ENCODE measurements at regions not wholly inside any gene's neighbourhood (a gene's known extent, or its start where the extent isn't known, plus 50 kb on each side); places are given as distances from the start of the nearest gene placed in this dataset.

DNA sequence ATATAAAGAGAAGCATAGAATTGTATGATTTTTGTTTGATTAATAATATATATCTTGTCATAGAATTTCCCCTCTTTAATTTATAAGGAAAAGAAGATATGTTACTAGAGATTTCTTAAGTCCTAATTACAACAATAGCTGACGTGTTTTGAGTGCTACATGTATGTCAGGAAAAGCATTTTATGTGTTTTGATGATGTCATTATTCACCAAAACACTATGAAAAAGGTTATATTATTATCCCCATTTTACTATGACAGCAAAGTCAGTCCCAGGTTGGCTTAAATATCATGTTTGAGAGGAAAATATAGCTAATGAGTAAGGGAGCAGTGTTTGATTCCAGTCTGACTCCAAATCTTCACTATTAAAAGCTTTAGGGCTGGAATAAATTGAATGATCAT is 428.4 kb upstream of the GOLIM4 start:
- Histone ChIP-seq H3K36me3 (ENCODE audit: insufficient read depth, low read length) (no peaks in the 10 kb centered on the region), H3K27me3 (ENCODE audit: insufficient read depth, low read length, poor library complexity) (no peaks in the 10 kb centered on the region), H3K9me3 (ENCODE audit: insufficient read depth, low read length, severe bottlenecking) (no peaks in the 10 kb centered on the region), H3K4me1 (ENCODE audit: insufficient read depth, low read length) (no peaks in the 10 kb centered on the region), H4K20me1 (ENCODE audit: insufficient read depth, low read length) (no peaks in the 10 kb centered on the region), H3K27ac (ENCODE audit: low read length) (no peak overlapping the region), H3K4me3 (ENCODE audit: low read depth in 1 of 2, low read length in 2 of 2) (no peak overlapping the region), H3K4me2 (ENCODE audit: insufficient read depth, low read length) (no peak overlapping the region), H3K9ac (ENCODE audit: low read depth, low read length) (no peak overlapping the region), H2AFZ (ENCODE audit: low read depth, low read length) (no peak overlapping the region), H3K79me2 (ENCODE audit: insufficient read depth, low read length) (no peaks in the 10 kb centered on the region)
- TF ChIP-seq, protein P1, sequence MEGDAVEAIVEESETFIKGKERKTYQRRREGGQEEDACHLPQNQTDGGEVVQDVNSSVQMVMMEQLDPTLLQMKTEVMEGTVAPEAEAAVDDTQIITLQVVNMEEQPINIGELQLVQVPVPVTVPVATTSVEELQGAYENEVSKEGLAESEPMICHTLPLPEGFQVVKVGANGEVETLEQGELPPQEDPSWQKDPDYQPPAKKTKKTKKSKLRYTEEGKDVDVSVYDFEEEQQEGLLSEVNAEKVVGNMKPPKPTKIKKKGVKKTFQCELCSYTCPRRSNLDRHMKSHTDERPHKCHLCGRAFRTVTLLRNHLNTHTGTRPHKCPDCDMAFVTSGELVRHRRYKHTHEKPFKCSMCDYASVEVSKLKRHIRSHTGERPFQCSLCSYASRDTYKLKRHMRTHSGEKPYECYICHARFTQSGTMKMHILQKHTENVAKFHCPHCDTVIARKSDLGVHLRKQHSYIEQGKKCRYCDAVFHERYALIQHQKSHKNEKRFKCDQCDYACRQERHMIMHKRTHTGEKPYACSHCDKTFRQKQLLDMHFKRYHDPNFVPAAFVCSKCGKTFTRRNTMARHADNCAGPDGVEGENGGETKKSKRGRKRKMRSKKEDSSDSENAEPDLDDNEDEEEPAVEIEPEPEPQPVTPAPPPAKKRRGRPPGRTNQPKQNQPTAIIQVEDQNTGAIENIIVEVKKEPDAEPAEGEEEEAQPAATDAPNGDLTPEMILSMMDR (IDR thresholded peaks at IDR 0.05; ENCODE audit: borderline replicate concordance, extremely low read depth, low read length, poor library complexity, severe bottlenecking), result no peak
- no peak for TF ChIP-seq EZH2 (IDR thresholded peaks at IDR 0.05; ENCODE audit: borderline replicate concordance, low read depth, low read length, severe bottlenecking)
- DNase-seq (no peak), ATAC-seq (ENCODE audit: insufficient read depth, low read depth) (no peak)

DNA sequence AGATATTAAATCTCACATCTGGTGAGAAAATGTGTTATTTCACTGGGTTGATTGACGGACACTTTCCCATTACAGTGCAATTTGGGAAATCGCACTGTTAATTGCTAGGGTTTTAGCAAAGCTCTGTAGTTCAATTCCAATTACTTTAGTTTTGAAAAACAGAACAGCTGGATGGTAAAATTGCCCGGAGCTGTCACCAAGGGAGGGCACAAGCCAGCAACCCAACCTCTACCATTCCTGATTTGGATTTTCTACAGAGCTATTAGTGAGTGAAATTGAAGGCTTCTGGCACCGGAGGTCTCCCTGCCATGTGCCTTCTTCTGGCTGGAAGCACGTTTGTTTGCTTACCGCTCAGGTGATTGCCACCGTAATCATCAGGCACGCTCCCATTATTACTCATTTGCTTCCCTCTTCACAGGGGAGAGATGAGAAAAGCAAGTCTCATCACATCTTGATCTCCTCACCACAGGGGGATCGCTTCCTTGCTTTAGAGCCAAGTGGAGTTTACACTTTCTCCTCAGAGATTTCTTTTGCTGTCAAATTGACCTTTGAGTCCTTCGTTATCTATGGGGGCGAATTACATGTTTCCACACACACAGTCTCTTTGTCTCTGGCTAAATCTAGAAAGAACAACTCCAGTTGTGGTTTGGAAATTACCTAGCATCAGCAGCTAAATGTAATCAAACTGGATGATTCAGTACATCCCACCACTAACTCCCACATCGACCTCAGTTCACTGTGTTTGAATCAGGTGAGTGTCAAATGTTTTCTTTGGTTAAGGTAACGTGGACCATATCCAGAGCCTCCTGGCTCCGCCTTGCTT is 421.7 kb upstream of the GOLIM4 start:
- H3K4me3 ChIP-seq (ENCODE audit: low read depth in 1 of 2, low read length in 2 of 2), result no peak overlapping the region
- ATAC-seq (ENCODE audit: insufficient read depth, low read depth) (no peak), DNase-seq (no peak)
- TF ChIP-seq EZH2 (IDR thresholded peaks at IDR 0.05; ENCODE audit: borderline replicate concordance, low read depth, low read length, severe bottlenecking), result no peak
- H2AFZ ChIP-seq (ENCODE audit: low read depth, low read length), result no peak overlapping the region
- no peaks in the 10 kb centered on the region for H3K4me1 ChIP-seq (ENCODE audit: insufficient read depth, low read length)
- no peaks in the 10 kb centered on the region for H4K20me1 ChIP-seq (ENCODE audit: insufficient read depth, low read length)
- no peak overlapping the region for H3K9ac ChIP-seq (ENCODE audit: low read depth, low read length)
- H3K9me3 ChIP-seq (ENCODE audit: insufficient read depth, low read length, severe bottlenecking), result no peaks in the 10 kb centered on the region
- H3K36me3 ChIP-seq (ENCODE audit: insufficient read depth, low read length), result no peaks in the 10 kb centered on the region
- no peaks in the 10 kb centered on the region for H3K27me3 ChIP-seq (ENCODE audit: insufficient read depth, low read length, poor library complexity)
- H3K79me2 ChIP-seq (ENCODE audit: insufficient read depth, low read length), result no peaks in the 10 kb centered on the region
- no peak overlapping the region for H3K27ac ChIP-seq (ENCODE audit: low read length)
- H3K4me2 ChIP-seq (ENCODE audit: insufficient read depth, low read length), result no peak overlapping the region

DNA sequence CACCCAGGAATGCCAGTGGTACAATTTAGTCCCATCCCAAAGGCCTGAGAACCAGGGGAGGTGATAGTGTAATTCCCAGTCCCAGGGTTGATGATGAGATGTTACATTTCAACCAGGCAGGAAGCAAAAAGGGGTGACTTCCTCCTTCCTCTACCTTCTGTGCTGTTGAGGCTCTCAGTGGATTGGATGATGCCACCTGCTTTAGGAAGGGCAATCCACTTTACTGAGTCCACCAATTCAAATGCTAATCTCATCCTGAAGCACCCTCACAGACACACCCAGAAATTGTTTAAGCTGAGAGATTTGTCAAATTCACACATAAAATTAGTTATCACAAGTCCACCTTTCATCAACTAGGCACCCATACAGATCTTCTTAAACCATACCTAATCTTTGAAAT is 418.5 kb upstream of the GOLIM4 start:
- TF ChIP-seq EZH2 (IDR thresholded peaks at IDR 0.05; ENCODE audit: borderline replicate concordance, low read depth, low read length, severe bottlenecking), result no peak
- TF ChIP-seq, protein P1 (IDR thresholded peaks at IDR 0.05; ENCODE audit: borderline replicate concordance, extremely low read depth, low read length, poor library complexity, severe bottlenecking), result no peak
- no peaks in the 10 kb centered on the region for H3K4me1 ChIP-seq (ENCODE audit: insufficient read depth, low read length)
- no peaks in the 10 kb centered on the region for H4K20me1 ChIP-seq (ENCODE audit: insufficient read depth, low read length)
- DNase-seq (no peak), ATAC-seq (ENCODE audit: insufficient read depth, low read depth) (no peak)
- H3K9ac ChIP-seq (ENCODE audit: low read depth, low read length), result no peak overlapping the region
- H3K9me3 ChIP-seq (ENCODE audit: insufficient read depth, low read length, severe bottlenecking), result no peaks in the 10 kb centered on the region
- H3K4me2 ChIP-seq (ENCODE audit: insufficient read depth, low read length), result no peak overlapping the region
- no peaks in the 10 kb centered on the region for H3K79me2 ChIP-seq (ENCODE audit: insufficient read depth, low read length)
- H3K36me3 ChIP-seq (ENCODE audit: insufficient read depth, low read length), result no peaks in the 10 kb centered on the region
- H3K27ac ChIP-seq (ENCODE audit: low read length), result no peak overlapping the region
- H2AFZ ChIP-seq (ENCODE audit: low read depth, low read length), result no peak overlapping the region
- H3K27me3 ChIP-seq (ENCODE audit: insufficient read depth, low read length, poor library complexity), result no peaks in the 10 kb centered on the region
- no peak overlapping the region for H3K4me3 ChIP-seq (ENCODE audit: low read depth in 1 of 2, low read length in 2 of 2)

DNA sequence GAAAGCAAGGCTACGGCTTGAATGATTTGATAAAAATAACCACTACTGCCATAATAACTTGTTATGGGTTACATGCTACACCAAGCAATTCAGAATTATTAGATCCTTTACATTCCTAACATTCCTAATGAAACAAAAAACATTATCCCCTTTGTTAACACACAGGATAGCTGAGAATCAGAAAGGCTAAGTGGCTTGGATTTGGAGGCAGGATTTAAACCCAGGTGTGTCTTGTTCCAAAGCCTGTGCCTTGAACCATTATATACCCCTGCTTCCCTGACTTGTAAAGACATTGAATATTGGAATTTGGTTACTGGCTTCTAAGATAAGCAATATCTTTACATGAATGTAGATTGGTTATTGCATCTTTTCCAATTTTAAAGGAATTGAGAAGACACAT is 417.1 kb upstream of the GOLIM4 start:
- H3K4me1 ChIP-seq (ENCODE audit: insufficient read depth, low read length), result no peaks in the 10 kb centered on the region
- no peaks in the 10 kb centered on the region for H3K79me2 ChIP-seq (ENCODE audit: insufficient read depth, low read length)
- ATAC-seq (ENCODE audit: insufficient read depth, low read depth), result no peak
- DNase-seq, result no peak
- H2AFZ ChIP-seq (ENCODE audit: low read depth, low read length), result no peak overlapping the region
- no peaks in the 10 kb centered on the region for H3K36me3 ChIP-seq (ENCODE audit: insufficient read depth, low read length)
- no peak overlapping the region for H3K9ac ChIP-seq (ENCODE audit: low read depth, low read length)
- TF ChIP-seq, protein P1 (IDR thresholded peaks at IDR 0.05; ENCODE audit: borderline replicate concordance, extremely low read depth, low read length, poor library complexity, severe bottlenecking), result no peak
- no peak for TF ChIP-seq EZH2 (IDR thresholded peaks at IDR 0.05; ENCODE audit: borderline replicate concordance, low read depth, low read length, severe bottlenecking)
- no peak overlapping the region for H3K4me2 ChIP-seq (ENCODE audit: insufficient read depth, low read length)
- no peaks in the 10 kb centered on the region for H4K20me1 ChIP-seq (ENCODE audit: insufficient read depth, low read length)
- no peak overlapping the region for H3K4me3 ChIP-seq (ENCODE audit: low read depth in 1 of 2, low read length in 2 of 2)
- no peaks in the 10 kb centered on the region for H3K9me3 ChIP-seq (ENCODE audit: insufficient read depth, low read length, severe bottlenecking)
- H3K27me3 ChIP-seq (ENCODE audit: insufficient read depth, low read length, poor library complexity), result no peaks in the 10 kb centered on the region
- H3K27ac ChIP-seq (ENCODE audit: low read length), result no peak overlapping the region
